Fibroblast of lung (primary cell): ENCODE measurements at regions not wholly inside any gene's neighbourhood (a gene's known extent, or its start where the extent isn't known, plus 50 kb on each side); places are given as distances from the start of the nearest gene placed in this dataset.

Experiments used
- CTCF ChIP-seq, 2 donors: IDR thresholded peaks in 1 of 2; conservative IDR thresholded peaks in 1 of 2; 1 replicate in 1 of 2; 2 replicates in 1 of 2; pipeline ENCODE4 v1.5.1; 2011 to 2012; ENCODE audit warnings: low read length in 2 of 2, control low read depth in 1 of 2, inconsistent platforms in 1 of 2, low read depth in 1 of 2, mild to moderate bottlenecking in 1 of 2
- EZH2 ChIP-seq: IDR thresholded peaks from 2 replicates; pipeline ENCODE4 v1.5.1; 2012; ENCODE audit warnings: low read length, control low read depth, mild to moderate bottlenecking; ENCODE audit errors: missing control alignments

DNA sequence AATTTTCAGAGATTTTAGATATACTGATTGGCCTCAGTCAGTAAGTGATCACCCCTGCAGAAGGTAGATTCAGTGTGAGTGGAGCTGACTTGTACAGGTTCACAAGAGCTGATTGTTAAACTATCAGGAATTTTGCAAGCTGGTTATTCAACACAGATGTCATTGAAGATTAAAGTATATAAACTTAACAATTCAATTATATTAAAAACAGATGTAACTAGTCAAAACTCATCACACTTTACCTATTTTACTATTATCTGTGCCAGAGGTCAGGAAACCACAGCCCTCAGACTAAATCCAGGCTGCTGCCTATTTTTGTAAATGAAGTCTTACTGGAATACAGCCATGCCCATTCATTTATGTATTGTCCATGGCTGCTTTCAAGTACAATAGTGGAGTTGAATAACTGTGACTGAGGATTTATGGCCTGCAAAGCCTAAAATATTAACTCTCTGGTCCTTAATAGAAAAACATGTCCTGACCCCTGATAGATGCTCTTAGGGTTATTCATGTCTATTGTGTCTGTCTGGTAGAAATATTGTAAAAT, 429.3 kb upstream of the PDZRN3 start:
- TF ChIP-seq CTCF (conservative IDR thresholded peaks at IDR 0.05 in 1 of 2, IDR thresholded peaks at IDR 0.05 in 1 of 2; ENCODE audit: low read depth in 1 of 2, low read length in 2 of 2) = no peak
- no peak for TF ChIP-seq EZH2
